ENCODE measurements at regions not wholly inside any gene's neighbourhood (a gene's known extent, or its start where the extent isn't known, plus 50 kb on each side); places are given as distances from the start of the nearest gene placed in this dataset.

- Histone ChIP-seq H3K36me3 (ENCODE audit: control insufficient read depth, insufficient read depth, low read length) (no peaks in the 10 kb centered on the region), H3K23ac (ENCODE audit: low read depth, low read length) (no peak overlapping the region), H3K9me3 (ENCODE audit: control insufficient read depth, insufficient read depth, low read length) (no peaks in the 10 kb centered on the region), H4K20me1 (ENCODE audit: insufficient read depth, low read length) (no peaks in the 10 kb centered on the region), H4K5ac (ENCODE audit: low read depth, low read length) (no peak overlapping the region), H3K4me2 (ENCODE audit: low read depth, low read length) (no peak overlapping the region), H4K91ac (ENCODE audit: insufficient read depth, low read depth, low read length) (no peak overlapping the region), H2AFZ (replicated peaks; ENCODE audit: low read length, poor library complexity) (no peak overlapping the region), H2AK9ac (replicated peaks; ENCODE audit: low read depth, low read length, poor library complexity) (no peak overlapping the region), H3K14ac (replicated peaks; ENCODE audit: low read depth, low read length) (no peak overlapping the region), H3K56ac (ENCODE audit: extremely low read depth, insufficient read depth, low read length) (no peak overlapping the region), H2BK120ac (ENCODE audit: low read depth, low read length) (no peak overlapping the region), H3K27ac (ENCODE audit: insufficient read depth, low read length) (no peak overlapping the region), H3K9ac (ENCODE audit: low read depth, low read length) (no peak overlapping the region), H2BK20ac (ENCODE audit: low read depth, low read length) (no peak overlapping the region), H3K79me1 (ENCODE audit: low read depth in 1 of 2, low read length in 2 of 2) (no peaks in the 10 kb centered on the region), H3K9me1 (ENCODE audit: insufficient read depth, low read length) (0 out of 2 replicates have a peak, but pooled peaks cover 2% of the 10 kb centered on the region), H3K4me1 (ENCODE audit: control insufficient read depth, insufficient read depth, low read length) (peaks cover 2% of the 10 kb centered on the region), H3K27me3 (ENCODE audit: control insufficient read depth, insufficient read depth, low read length) (no peaks in the 10 kb centered on the region), H2AK5ac (ENCODE audit: low read depth, low read length) (no peak overlapping the region), H3K4ac (ENCODE audit: low read depth, low read length) (no peak overlapping the region), H2BK15ac (ENCODE audit: low read depth, low read length) (no peak overlapping the region), H3K4me3 (ENCODE audit: insufficient read depth, low read depth, low read length) (no peak overlapping the region), H3K18ac (ENCODE audit: low read depth, low read length) (no peak overlapping the region), H4K8ac (ENCODE audit: low read depth in 2 of 2, low read length in 2 of 2) (no peak overlapping the region), H2BK5ac (ENCODE audit: low read depth, low read length, poor library complexity, severe bottlenecking) (no peak overlapping the region)
- TF ChIP-seq CEBPB (IDR thresholded peaks at IDR 0.05; ENCODE audit: low read depth, low read length) (no peak), RCOR1 (IDR thresholded peaks at IDR 0.05; ENCODE audit: insufficient replicate concordance, low read length) (no peak), ELK1 (IDR thresholded peaks at IDR 0.05; ENCODE audit: borderline replicate concordance, low read depth, low read length) (no peak), RFX5 (IDR thresholded peaks at IDR 0.05; ENCODE audit: low read depth, low read length) (no peak), MXI1 (IDR thresholded peaks at IDR 0.05; ENCODE audit: borderline replicate concordance, low read depth, low read length) (no peak)
- in situ Hi-C loops (cut with MboI; ENCODE audit: low sequenced_read_pairs): no loop called here
- dilution Hi-C loops (cut with HindIII; ENCODE audit: low sequenced_read_pairs, unreplicated experiment): no loop called here
- DNase-seq: no peak
- no peak for ATAC-seq (ENCODE audit: low read depth)
- no TSS peak for BruUV-seq (replicated peaks)
- WGBS, 2 experiments (ENCODE audit: extremely low coverage in 2 of 2, insufficient read length in 1 of 2): no CpG with 5 or more reads among the region's 3 CpGs
- intact Hi-C loops (cut with micrococcal nuclease): no loop called here
- ChIA-PET CTCF (no interaction called here), POLR2A (ENCODE audit: unreplicated experiment) (no interaction called here)
Measured at GRCh38 chr6:22673474-22673873, 104.1 kb downstream of the HDGFL1 start.
